WERI-Rb-1 (cell line): ENCODE measurements at regions not wholly inside any gene's neighbourhood (a gene's known extent, or its start where the extent isn't known, plus 50 kb on each side); places are given as distances from the start of the nearest gene placed in this dataset.

Experiments used
- DNase-seq: peaks from one replicate; pipeline ENCODE4 v3.0.0-alpha.2; 2020
- H3K27ac ChIP-seq: fragments of 250-450 bp; sonication (Bioruptor Pico); 2 replicates; pipeline ENCODE4 v1.5.1; 2020; ENCODE audit warnings: mild to moderate bottlenecking, moderate library complexity
- H3K27me3 ChIP-seq: fragments of 250-450 bp; sonication (Bioruptor Pico); 2 replicates; pipeline ENCODE4 v1.5.1; 2021; ENCODE audit warnings: mild to moderate bottlenecking, low read depth, moderate library complexity; ENCODE audit not compliant: insufficient read depth, severe bottlenecking
- H3K36me3 ChIP-seq: fragments of 250-450 bp; sonication (Bioruptor Pico); 2 replicates; pipeline ENCODE4 v1.5.1; 2020; ENCODE audit warnings: mild to moderate bottlenecking, moderate library complexity
- H3K4me3 ChIP-seq: 2 replicates; pipeline ENCODE4 v1.5.1; 2011; ENCODE audit warnings: low read depth, mild to moderate bottlenecking, control low read depth, low read length
- H3K9me3 ChIP-seq: fragments of 250-450 bp; sonication (Bioruptor Pico); 2 replicates; pipeline ENCODE4 v1.5.1; 2021; ENCODE audit warnings: mild to moderate bottlenecking, moderate library complexity; ENCODE audit not compliant: severe bottlenecking
- CTCF ChIP-seq: IDR thresholded peaks from 2 replicates; pipeline ENCODE4 v1.5.1; 2011; ENCODE audit warnings: low read depth, mild to moderate bottlenecking, control low read depth, inconsistent platforms, low read length

- H3K9me3 ChIP-seq, result no peaks in the 10 kb centered on the region
- DNase-seq, result no peak
- no peak overlapping the region for H3K27ac ChIP-seq
- no peaks in the 10 kb centered on the region for H3K27me3 ChIP-seq
- H3K4me3 ChIP-seq, result no peak overlapping the region
- no peaks in the 10 kb centered on the region for H3K36me3 ChIP-seq
- TF ChIP-seq CTCF, result no peak
Observed at GRCh38 chr6:14511061-14511586, 393.6 kb downstream of the CD83 start.

GRCh38 chr6:14512246-14512645 lies 394.7 kb downstream of the CD83 start:
- Histone ChIP-seq H3K4me3 (no peak overlapping the region), H3K9me3 (no peaks in the 10 kb centered on the region), H3K27ac (no peak overlapping the region), H3K36me3 (no peaks in the 10 kb centered on the region), H3K27me3 (no peaks in the 10 kb centered on the region)
- DNase-seq, result no peak
- TF ChIP-seq CTCF, result no peak

GRCh38 chr6:14513496-14514393 lies 396.2 kb downstream of the CD83 start:
- no peak overlapping the region for H3K27ac ChIP-seq
- H3K9me3 ChIP-seq, result no peaks in the 10 kb centered on the region
- no peak for DNase-seq
- no peaks in the 10 kb centered on the region for H3K27me3 ChIP-seq
- no peak for TF ChIP-seq CTCF
- H3K36me3 ChIP-seq, result no peaks in the 10 kb centered on the region
- H3K4me3 ChIP-seq, result no peak overlapping the region

GRCh38 chr6:14516956-14517355 lies 399.4 kb downstream of the CD83 start:
- Histone ChIP-seq H3K36me3 (no peaks in the 10 kb centered on the region), H3K9me3 (no peaks in the 10 kb centered on the region), H3K4me3 (no peak overlapping the region), H3K27me3 (no peaks in the 10 kb centered on the region), H3K27ac (no peak overlapping the region)
- no peak for DNase-seq
- TF ChIP-seq CTCF, result no peak

GRCh38 chr6:14517516-14518105 lies 400.0 kb downstream of the CD83 start:
- no peaks in the 10 kb centered on the region for H3K36me3 ChIP-seq
- DNase-seq, result no peak
- no peaks in the 10 kb centered on the region for H3K9me3 ChIP-seq
- H3K27ac ChIP-seq, result no peak overlapping the region
- no peaks in the 10 kb centered on the region for H3K27me3 ChIP-seq
- no peak for TF ChIP-seq CTCF
- no peak overlapping the region for H3K4me3 ChIP-seq
